GM19395 (cell line): ENCODE measurements at regions not wholly inside any gene's neighbourhood (a gene's known extent, or its start where the extent isn't known, plus 50 kb on each side); places are given as distances from the start of the nearest gene placed in this dataset.
"Not testable (repeated sequence)": the region's sequence is repeated elsewhere in the genome, so short reads cannot be mapped to it uniquely, and the experiment has no call there.

ENCODE experiments used
- ATAC-seq: cut with Tn5 transposase; IDR thresholded peaks from one replicate; pipeline ENCODE4 v1.9.1; 2021; ENCODE audit warnings: mild to moderate bottlenecking, moderate library complexity; ENCODE audit not compliant: unreplicated experiment

GRCh38 chr10:52966904-52967303 lies 194.3 kb upstream of the MBL2 start:
- no peak for ATAC-seq

- peak; percentile 99 for ATAC-seq
These were observed 193.4 kb upstream of the MBL2 start for GRCh38 chr10:52965938-52966401.

DNA sequence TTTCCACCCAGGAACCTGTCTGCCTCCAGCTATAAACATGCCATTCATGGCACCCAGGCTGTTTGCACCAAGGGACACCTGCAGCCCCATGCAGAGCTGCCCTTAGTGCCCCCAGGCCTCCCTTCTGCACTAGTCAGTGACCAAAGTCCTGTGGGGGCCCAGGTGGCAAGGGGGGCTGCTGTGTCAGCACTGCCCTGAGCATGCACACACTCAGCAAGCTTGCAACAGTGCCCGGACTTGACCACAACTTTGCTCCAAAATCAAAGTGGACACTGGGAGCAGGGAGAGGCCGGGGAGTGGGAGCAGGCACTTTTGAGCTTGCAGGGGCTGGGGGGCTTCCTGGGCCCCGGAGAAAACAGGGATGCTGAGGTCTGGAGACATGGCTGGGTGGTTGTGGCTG lies 192.9 kb upstream of the MBL2 start:
- ATAC-seq: peak; percentile 20

- no peak for ATAC-seq
These were observed 188.7 kb upstream of the MBL2 start for GRCh38 chr10:52961323-52961722.

DNA sequence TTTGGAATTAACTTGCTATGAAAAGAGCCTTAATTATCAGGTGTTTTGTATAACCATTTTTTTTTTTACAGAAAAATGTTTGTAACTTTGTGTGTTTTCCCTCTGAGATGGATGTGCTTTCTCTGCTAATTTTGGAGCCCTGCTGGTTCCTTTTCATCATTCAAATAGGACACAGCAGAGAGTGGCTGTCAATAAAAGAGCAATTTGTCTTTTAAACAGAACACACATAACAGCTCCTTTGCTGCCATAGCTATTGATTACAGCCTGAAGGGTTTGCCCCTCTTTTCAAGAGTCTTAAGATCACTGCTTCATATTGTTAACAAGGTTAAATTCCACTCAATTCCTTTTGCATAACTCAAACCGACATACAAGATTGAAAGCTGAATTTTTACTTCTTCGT lies 187.2 kb upstream of the MBL2 start:
- no peak for ATAC-seq

- ATAC-seq: no peak
These were observed 184.3 kb upstream of the MBL2 start for GRCh38 chr10:52956861-52957260.

DNA sequence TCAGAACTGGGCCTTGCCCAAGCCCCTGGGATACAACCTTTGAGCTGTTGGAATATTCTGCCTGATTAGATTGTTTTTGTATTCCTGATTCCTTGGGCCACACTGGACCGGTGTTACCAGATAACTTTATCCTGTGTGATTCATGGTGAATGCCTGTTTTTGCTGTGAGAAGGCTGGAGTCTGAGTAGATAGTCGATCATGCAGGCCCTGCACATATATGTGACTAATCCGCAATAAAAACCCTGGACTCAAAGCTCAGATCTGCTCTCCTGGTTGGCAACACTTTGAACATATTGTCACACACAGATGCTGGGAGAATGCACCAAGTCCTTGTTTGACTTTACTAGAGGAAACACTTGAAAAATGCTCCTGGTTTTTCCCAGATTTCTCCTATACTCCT lies 183.9 kb upstream of the MBL2 start:
- ATAC-seq: no peak

- no peak for ATAC-seq
These were observed 182.8 kb upstream of the MBL2 start for GRCh38 chr10:52955337-52955736.

- ATAC-seq: no peak
These were observed 181.8 kb upstream of the MBL2 start for GRCh38 chr10:52954407-52954806.

DNA sequence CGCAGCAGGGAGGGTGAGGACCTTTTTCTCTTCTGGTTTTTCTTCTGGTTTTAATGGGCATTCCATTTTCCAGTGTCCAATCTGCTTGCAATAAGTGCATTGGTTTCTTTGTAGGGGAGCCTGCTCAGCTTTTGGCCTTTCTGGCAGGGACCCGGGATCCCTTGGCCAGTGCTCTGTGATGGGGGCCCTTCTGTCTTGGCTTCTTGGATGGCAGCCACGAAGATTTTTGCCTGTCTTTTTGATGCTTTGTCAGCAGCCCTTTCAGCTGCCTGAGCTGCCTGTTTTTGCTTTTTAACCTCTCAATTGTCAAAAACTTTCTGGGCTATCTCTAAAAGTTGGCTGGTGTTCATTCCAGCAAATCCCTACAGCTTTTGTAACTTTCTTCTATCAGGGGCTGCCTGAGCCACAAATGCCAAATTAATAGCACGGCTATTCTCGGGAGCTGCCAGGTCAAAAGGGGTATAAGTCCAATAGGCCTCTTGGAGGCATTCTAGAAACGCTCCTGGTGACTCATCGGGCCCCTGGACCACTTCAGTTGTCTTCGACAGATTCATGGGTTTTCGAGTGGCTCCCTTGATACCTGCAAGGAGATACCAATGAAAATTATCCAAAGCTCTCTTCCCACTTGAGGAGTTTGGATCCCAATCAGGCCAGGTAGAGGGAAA lies 179.9 kb upstream of the MBL2 start:
- ATAC-seq: no peak

DNA sequence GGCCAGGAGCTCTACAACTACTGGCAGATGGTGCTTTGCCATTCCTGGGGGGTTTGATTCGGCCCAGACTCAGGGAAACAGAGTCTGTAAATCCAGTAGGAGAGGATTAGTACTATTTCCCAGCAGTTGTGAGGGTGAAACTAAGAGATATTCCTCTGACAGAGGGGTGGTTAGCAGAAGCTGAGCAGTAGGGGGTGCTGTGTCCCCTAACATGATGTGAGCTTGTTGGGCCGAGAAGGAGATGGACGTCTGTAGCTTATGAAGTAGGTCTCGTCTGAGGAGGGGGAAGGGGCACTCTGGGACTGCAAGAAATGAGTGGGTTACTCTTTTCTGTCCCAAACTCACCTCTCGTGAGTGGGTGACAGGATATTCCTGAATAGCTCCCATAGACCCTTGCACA lies 179.2 kb upstream of the MBL2 start:
- ATAC-seq: peak; percentile 97

GRCh38 chr10:52950578-52950977 lies 178.0 kb upstream of the MBL2 start:
- no peak for ATAC-seq

- ATAC-seq: no peak
These were observed 177.3 kb upstream of the MBL2 start for GRCh38 chr10:52949899-52950298.

GRCh38 chr10:52946486-52946885 lies 173.9 kb upstream of the MBL2 start:
- ATAC-seq: no peak

DNA sequence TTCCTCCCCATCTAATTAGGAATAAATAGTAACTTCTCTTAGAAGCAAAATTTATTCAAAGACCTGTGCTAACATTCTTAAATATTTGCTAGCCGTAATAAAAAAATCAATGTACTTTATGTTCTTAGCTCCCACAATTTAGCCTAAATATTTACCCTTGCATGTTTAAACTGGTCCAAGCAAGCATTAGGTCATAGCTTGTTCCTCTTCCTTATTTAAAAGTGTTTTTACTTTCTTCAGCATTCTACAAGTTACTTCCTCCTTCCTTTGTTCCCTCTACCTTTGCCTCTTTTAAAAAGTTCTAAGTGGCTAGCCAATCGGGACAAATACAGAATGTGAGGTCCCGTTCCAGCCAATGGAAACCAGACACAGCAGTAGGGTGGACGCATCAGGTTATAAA lies 172.9 kb upstream of the MBL2 start:
- ATAC-seq: not testable (repeated sequence)

DNA sequence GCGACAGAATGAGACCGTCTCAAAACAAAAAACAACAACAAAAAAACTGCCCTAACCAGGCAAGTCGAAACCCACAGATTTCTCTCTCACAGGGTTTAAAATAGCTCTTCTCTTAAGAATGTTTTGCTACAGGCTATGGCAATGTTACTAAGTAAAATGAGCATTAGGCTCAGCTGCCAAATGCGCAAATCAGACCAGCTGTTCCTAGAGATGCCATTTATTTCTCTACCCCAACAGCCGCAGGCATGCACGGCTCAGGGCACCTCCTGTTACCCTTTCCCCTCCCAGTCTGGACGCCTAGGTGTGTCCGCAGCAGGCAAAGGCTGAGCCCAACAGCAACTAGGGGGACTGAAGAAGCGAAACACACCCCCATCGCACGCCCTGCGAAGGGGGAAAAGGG lies 168.3 kb upstream of the MBL2 start:
- ATAC-seq: no peak

GRCh38 chr10:52939894-52940293 lies 167.3 kb upstream of the MBL2 start:
- no peak for ATAC-seq

DNA sequence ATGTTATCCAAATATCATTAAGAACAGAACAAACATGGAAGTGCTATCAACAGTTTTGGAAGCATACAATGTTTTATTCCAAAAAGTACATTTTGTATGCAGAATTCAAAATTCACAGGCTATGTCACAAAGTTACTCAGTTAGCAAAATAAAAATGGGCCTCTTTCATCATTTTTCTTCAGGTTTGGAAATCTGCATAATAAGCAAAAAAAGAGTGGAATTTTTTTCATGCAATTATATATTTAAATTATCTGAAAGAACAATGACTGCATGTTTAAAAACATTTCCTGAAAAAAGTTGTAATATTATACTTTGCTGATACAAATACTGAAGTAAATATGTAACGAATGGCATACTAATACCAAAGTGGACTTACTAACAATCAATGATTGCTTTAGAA lies 161.2 kb upstream of the MBL2 start:
- ATAC-seq: no peak

GRCh38 chr10:52927678-52928077 lies 155.1 kb upstream of the MBL2 start:
- no peak for ATAC-seq

- ATAC-seq: no peak
These were observed 150.9 kb upstream of the MBL2 start for GRCh38 chr10:52923520-52923919.

DNA sequence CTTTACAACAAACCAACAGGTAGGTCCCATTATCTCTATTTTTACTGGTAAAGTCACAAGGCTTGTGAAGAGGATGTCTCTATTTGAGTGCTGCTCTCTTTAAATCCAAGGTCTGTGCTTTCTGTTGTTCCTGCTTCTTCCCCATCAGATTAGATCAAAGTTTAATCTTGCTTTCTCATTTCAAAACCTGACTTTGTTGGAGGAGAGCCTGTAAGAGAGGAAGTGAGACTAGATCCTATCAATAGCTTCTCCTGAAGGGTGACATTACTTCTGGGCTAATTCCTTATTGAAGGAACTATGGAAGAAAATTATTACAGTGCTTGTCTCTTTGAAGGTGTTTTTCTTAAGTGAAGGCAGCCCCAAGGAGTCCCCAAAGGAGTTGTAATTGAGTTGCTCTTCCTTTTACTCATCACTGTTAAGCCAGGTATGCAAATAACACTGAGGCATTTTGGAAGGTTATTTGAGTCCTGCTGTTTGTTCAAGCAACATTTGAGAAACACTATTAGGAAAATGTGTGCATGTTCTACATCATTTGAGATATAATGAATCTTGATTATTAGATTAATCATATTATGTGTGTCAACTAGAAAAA lies 146.2 kb upstream of the MBL2 start:
- ATAC-seq: no peak

- no peak for ATAC-seq
These were observed 142.8 kb upstream of the MBL2 start for GRCh38 chr10:52915391-52915790.

DNA sequence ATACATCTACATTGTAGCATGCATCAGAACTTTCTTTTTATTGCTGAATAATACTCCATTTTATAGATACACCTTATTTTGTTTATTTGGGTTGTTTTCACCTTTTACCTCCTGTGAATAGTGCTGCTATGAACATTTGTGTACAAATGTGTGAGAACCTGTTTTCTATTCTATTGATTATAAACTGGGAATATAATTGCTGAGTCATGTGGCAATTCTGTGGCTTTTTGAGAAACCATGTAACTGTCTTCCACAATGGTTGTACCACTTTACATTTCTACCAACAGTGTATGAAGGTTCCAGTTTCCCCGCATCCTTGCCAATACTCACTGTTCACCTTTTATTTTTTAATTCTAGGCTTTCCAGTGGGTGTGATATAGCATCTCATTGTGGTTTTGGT lies 138.6 kb upstream of the MBL2 start:
- ATAC-seq: no peak
